COR-L47 (cell line): ENCODE measurements at regions not wholly inside any gene's neighbourhood (a gene's known extent, or its start where the extent isn't known, plus 50 kb on each side); places are given as distances from the start of the nearest gene placed in this dataset.
"Not testable (repeated sequence)": the region's sequence is repeated elsewhere in the genome, so short reads cannot be mapped to it uniquely, and the experiment has no call there.

ENCODE experiments used
- DNase-seq: peaks from one replicate; lab custom pipeline; 2025; lab: John Stamatoyannopoulos, UW

- not testable (repeated sequence) for DNase-seq
Observed at GRCh38 chr5:44756097-44756496, 52.6 kb upstream of the MRPS30 start.

DNA sequence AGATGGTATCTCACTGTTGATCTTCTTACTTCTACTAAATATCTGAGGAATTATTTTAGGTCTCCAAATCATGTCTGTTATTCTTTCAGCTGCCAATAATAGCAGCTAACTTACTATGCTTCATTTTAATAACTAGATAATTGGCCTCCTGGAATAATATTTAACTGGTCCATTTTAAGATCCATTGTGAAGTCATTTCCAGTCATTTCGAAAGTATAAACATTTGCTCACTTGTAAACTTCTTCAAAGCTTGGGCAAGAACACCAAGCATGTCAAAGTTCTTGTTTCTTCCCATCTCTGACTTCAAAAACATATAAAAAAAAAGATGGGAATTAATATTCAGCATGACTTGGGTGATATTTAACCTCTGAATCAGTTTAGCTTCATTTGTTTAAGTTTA lies 61.4 kb upstream of the MRPS30 start:
- DNase-seq, result no peak

DNA sequence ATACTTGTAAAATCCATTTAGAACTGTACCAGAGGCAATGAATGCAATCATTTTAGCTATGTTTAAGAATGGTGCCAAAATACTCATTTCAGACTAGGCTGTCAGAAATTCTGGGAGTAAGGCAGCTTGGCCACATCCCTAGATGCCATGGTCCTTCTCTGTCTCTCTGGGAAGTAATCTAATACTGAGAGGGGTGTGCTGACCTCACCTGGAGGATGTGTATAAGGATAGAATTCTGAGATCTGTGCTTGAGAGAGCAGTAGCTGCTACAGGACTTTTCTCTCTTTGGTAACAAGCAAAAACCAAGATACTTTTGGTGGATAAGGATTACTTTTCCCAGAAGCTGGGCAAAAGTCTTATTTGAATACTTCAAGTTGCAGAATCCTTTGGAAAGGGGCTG lies 68.1 kb upstream of the MRPS30 start:
- no peak for DNase-seq

DNA sequence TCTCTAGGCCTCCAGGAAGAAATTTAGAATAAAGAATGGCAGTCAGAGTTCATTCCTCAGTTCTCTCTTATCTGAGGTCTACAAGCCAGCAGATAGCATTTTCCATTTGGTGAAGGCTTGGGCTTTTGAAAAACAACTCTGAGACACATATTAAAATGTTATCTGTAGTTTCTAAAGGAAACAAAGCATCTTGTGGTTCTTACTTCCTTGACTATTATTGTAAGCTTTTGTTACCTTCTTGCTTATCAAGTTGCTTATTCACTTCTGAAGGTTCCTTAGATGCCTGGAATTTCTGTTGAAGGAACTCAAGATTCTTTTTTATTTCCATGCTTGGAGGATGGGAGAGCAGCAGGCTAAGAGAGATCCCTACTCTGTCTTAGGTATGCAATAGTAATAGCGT lies 79.2 kb upstream of the MRPS30 start:
- no peak for DNase-seq

DNA sequence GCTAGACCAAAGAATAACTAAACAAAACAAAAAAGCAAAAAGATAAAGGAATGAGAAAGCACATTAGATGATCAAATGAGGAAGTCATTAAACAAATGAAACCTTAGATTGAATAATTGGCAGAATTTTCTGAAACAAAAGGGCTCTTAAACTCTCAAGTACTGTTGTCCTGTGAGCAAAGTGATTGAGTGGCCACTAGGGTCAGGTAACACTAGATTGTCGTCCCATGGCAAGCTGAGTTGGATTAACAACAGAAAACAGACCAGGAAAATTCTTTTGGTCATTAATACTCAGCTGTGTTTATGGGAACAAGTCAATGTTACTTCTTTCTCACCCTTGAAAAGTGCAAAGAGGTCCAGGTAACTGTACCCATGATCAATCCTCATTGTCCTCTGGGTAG lies 81.6 kb upstream of the MRPS30 start:
- DNase-seq, result no peak

- no peak for DNase-seq
Observed at GRCh38 chr5:44719856-44720255, 88.9 kb upstream of the MRPS30 start.

GRCh38 chr5:44714871-44715561 lies 93.7 kb upstream of the MRPS30 start:
- DNase-seq, result no peak

GRCh38 chr5:44713446-44713845 lies 95.3 kb upstream of the MRPS30 start:
- DNase-seq, result no peak

- DNase-seq, result no peak
Observed at GRCh38 chr5:44711901-44712300, 96.8 kb upstream of the MRPS30 start.

GRCh38 chr5:44708602-44709001 lies 100.1 kb upstream of the MRPS30 start:
- no peak for DNase-seq

DNA sequence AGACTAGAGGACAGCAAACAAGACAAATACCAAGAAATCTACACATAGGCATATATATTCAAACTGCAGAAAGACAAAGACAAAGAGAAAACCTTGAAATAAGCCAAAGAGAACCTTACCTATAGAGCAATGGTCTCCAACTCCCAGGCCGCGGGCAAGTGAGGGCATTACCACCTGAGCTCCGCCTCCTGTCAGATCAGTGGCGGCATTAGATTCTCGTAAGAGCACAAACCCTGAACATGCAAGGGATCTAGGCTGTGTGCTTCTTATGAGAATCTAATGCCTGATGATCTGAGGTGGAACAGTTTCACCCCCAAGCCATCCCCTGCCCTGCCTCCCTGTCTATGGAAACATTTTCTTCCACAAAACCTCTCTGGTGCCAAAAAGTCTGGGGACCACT lies 101.0 kb upstream of the MRPS30 start:
- DNase-seq, result no peak

DNA sequence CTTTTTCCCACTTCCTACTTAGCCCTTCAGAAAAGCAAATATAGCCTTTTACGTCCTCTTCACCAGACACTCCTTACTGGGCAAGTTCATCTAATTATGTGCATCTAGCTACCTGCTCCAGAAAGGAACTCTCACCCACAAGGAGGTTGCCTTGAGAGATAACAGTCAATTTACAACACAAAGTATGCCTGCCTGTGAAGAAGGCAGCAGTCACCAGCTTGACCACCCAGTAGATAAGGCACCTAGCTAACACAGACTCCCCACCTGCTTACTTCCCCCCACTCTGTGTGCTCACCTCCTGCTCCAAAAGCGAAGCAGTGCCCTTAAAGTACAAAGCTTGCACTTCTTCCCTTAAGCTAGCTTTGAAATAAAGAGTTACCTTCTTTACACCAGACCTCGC lies 111.7 kb upstream of the MRPS30 start:
- no peak for DNase-seq

DNA sequence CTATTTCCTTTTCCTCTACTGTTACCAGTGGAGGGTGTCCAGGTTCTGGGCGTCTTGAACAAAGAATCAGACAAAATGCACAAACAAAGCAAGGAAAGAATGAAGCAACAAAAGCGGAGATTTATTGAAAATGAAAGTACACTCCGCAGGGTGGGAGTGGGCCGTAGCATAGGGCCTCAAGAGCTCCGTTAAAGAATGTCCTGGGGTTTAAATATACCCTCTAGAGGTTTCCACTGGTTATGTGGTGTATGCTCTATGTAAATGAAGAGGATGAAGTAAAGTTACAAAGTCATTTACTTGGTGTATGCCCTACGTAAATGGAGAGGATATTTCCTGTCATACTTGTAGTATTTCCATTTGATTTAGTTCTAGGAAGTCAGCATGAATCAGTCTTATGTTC lies 113.5 kb upstream of the MRPS30 start:
- DNase-seq, result no peak

GRCh38 chr5:44691802-44692201 lies 116.9 kb upstream of the MRPS30 start:
- DNase-seq, result no peak

- DNase-seq, result no peak
Observed at GRCh38 chr5:44681906-44682305, 126.8 kb upstream of the MRPS30 start.

- DNase-seq, result no peak
Observed at GRCh38 chr5:44679214-44679613, 129.5 kb upstream of the MRPS30 start.

DNA sequence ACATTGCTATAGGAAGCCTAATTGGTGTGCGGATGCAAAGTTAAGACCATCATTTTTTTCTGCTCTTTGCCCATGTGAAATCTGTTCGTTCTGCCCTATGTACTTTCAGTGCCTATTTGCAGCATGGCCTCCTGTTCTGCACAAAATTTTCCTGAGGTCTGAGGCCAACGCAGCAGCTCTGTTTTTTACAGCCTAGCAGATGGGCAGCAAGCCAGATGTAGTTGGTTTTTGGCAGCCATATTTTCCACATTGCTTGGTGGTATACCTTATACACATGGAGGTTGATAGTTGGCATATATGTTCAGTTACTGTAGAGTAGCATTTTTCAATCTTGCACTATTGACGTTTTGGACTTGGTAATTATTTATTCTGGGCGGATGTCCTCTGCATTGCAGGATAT lies 133.5 kb upstream of the MRPS30 start:
- DNase-seq, result no peak

DNA sequence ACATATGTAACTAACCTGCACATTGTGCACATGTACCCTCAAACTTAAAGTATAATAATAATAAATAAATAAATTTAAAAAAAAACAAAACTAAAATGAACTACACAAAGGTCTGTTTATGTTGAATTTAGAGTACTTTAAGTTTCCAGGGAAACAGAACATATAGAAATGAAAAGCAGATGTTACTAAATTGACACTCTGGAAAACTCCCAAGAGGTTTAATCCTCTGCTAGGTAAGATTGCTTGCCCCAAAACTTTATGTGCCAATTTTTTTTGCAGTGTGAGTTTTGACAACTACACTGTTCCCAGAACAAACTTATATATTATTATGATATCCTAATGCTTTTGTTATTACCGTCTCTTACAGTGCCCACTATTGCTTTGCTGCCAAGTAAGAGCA lies 134.3 kb upstream of the MRPS30 start:
- DNase-seq, result no peak

DNA sequence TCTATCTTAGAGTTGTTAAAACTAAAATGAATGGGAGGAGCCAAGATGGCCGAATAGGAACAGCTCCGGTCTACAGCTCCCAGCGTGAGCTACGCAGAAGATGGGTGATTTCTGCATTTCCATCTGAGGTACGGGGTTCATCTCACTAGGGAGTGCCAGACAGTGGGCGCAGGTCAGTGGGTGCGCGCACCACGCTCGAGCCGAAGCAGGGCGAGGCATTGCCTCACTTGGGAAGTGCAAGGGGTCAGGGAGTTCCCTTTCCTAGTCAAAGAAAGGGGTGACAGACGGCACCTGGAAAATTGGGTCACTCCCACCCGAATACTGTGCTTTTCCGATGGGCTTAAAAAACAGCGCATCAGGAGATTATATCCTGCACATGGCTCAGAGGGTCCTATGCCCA lies 140.3 kb upstream of the MRPS30 start:
- not testable (repeated sequence) for DNase-seq

GRCh38 chr5:44665101-44665701 lies 143.5 kb upstream of the MRPS30 start:
- no peak for DNase-seq

DNA sequence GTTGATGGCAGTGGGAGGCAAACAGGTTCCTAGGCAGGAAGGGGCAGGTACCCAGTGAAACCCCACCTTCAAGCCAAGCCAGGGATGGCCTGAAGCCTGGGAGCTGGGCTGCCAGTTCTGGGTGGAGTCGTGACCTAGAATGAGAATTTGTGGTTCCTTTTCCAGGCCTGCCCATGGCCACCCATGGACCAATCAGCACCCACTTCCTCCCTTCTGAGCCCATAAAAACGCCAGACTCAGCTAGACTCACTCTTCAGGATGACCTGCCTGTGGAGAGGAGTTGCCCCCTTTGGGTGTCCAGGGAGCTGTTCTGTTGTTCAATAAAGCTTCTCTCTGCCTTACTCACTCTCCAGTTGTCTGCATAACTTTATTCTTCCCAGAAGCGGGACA lies 144.0 kb upstream of the MRPS30 start:
- no peak for DNase-seq

DNA sequence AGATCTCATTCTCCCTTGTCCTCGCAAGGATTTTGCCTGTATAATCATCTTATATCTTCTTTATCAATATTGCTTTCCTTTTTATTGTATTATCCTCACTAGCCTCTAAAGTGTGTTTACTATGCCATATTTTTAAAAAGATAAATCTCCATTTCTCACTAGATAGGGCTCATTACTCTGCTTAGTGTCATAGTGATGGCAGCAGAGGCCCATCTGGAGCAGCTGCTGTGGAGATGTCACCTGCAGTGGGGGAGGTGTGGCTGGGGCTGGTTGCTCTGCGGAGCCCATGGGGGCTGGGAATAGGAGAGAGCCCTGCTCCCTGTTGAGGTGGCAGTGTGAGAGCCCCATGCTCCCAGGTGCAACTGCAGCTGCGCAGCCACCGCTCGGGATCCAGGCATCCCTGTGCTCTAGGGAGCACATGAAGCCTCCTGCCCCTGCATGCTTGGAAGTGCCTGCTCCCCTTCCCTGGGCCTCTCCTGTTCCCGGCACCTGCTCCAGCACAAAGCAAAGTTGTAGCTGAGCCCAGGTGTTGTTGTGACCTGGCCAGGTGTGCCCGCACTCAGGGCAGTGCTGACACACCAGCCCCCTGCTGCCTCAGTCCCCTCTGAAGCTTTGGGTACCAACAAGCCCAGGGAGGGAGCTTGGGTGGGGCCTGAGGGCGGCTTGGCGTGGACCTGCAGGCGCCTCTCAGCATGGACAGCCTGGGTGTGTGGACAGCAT lies 144.6 kb upstream of the MRPS30 start:
- no peak for DNase-seq

DNA sequence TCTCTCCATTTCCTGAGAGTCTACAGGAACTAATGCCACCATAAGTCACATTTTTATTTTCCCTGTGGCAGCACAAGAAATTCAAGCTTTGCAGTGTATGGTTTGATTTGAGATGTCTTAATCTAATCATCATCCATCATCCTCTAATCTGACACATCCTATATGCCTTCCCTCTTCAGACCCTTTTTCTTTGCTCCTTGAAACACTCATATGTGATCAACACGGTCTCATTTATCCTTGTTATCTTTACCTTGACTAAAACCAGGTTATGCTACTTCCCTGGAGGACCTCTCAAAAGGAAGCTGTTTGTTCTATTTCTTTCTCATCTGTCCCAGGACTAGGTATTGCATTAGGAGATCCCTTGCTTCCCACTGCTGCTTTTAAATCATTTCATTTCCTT lies 146.9 kb upstream of the MRPS30 start:
- DNase-seq, result no peak

DNA sequence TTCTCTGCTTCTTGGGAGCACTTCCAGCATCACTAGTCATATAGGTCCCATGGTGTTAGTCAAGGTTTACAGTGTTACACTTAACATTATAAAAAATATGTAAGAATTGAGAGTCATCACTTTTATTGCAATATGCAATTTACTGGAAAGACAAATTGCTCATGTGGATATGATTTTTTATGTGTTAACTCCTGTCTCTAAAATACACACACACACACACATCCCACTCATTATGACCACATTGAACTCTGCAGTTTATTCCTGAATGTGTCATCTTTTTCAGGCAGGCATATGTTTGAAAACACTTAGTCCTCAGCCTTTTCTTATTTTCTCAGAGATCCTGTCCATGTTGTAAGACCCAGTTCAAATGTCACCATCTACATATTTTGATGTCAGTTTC lies 148.5 kb upstream of the MRPS30 start:
- no peak for DNase-seq
